ENCODE measurements at regions not wholly inside any gene's neighbourhood (a gene's known extent, or its start where the extent isn't known, plus 50 kb on each side); places are given as distances from the start of the nearest gene placed in this dataset.

- Histone ChIP-seq H3K27ac (ENCODE audit: low read length) (no peak overlapping the region), H3K4me2 (ENCODE audit: low read length) (no peak overlapping the region), H3K79me2 (replicated peaks; ENCODE audit: insufficient read depth, low read length) (no peaks in the 10 kb centered on the region), H2AFZ (ENCODE audit: low read depth, low read length) (no peak overlapping the region), H4K20me1 (ENCODE audit: insufficient read depth) (no peaks in the 10 kb centered on the region), H3K9me2 (ENCODE audit: insufficient read depth, low read length) (no peaks in the 10 kb centered on the region), H3K36me3 (ENCODE audit: insufficient read depth, low read length) (no peaks in the 10 kb centered on the region), H3K4me3 (ENCODE audit: low read length) (no peak overlapping the region), H3F3A (ENCODE audit: insufficient read depth, low read length, poor library complexity, severe bottlenecking) (no peaks in the 10 kb centered on the region), H3K9ac (ENCODE audit: low read length) (no peak overlapping the region), H3K9me3 (ENCODE audit: low read length) (no peaks in the 10 kb centered on the region), H3K27me3 (ENCODE audit: insufficient read depth, low read depth, low read length) (no peaks in the 10 kb centered on the region)
- TF ChIP-seq REST (IDR thresholded peaks at IDR 0.05; ENCODE audit: borderline replicate concordance) (no peak), TAF1 (IDR thresholded peaks at IDR 0.05; ENCODE audit: low read depth) (no peak), EZH2 (IDR thresholded peaks at IDR 0.05; ENCODE audit: borderline replicate concordance, insufficient read depth, low read length, poor library complexity, severe bottlenecking) (no peak), CTCF (IDR thresholded peaks at IDR 0.05; ENCODE audit: poor library complexity, severe bottlenecking) (no peak), MXI1 (conservative IDR thresholded peaks at IDR 0.05; ENCODE audit: poor library complexity, severe bottlenecking) (no peak), SMC3 (conservative IDR thresholded peaks at IDR 0.05; ENCODE audit: poor library complexity) (no peak), EP300 (conservative IDR thresholded peaks at IDR 0.05; ENCODE audit: poor library complexity, severe bottlenecking) (no peak), RAD21 (conservative IDR thresholded peaks at IDR 0.05) (no peak), POLR2AphosphoS5 (IDR thresholded peaks at IDR 0.05) (no peak)
Measured at GRCh38 chr16:59892376-59892775, 1158.3 kb upstream of the GOT2 start.

GRCh38 chr16:59887856-59888255 lies 1153.7 kb upstream of the GOT2 start:
- H3K36me3 ChIP-seq (ENCODE audit: insufficient read depth, low read length): no peaks in the 10 kb centered on the region
- H3K4me3 ChIP-seq (ENCODE audit: low read length): no peak overlapping the region
- H3F3A ChIP-seq (ENCODE audit: insufficient read depth, low read length, poor library complexity, severe bottlenecking): no peaks in the 10 kb centered on the region
- no peak overlapping the region for H3K9ac ChIP-seq (ENCODE audit: low read length)
- no peaks in the 10 kb centered on the region for H3K79me2 ChIP-seq (replicated peaks; ENCODE audit: insufficient read depth, low read length)
- no peak for TF ChIP-seq TAF1 (IDR thresholded peaks at IDR 0.05; ENCODE audit: low read depth)
- TF ChIP-seq SMC3 (conservative IDR thresholded peaks at IDR 0.05; ENCODE audit: poor library complexity): no peak
- no peak for TF ChIP-seq EZH2 (IDR thresholded peaks at IDR 0.05; ENCODE audit: borderline replicate concordance, insufficient read depth, low read length, poor library complexity, severe bottlenecking)
- no peak for TF ChIP-seq CTCF (IDR thresholded peaks at IDR 0.05; ENCODE audit: poor library complexity, severe bottlenecking)
- TF ChIP-seq MXI1 (conservative IDR thresholded peaks at IDR 0.05; ENCODE audit: poor library complexity, severe bottlenecking): no peak
- H4K20me1 ChIP-seq (ENCODE audit: insufficient read depth): no peaks in the 10 kb centered on the region
- H3K4me2 ChIP-seq (ENCODE audit: low read length): no peak overlapping the region
- H3K27me3 ChIP-seq (ENCODE audit: insufficient read depth, low read depth, low read length): no peaks in the 10 kb centered on the region
- no peaks in the 10 kb centered on the region for H3K9me3 ChIP-seq (ENCODE audit: low read length)
- H2AFZ ChIP-seq (ENCODE audit: low read depth, low read length): no peak overlapping the region
- H3K9me2 ChIP-seq (ENCODE audit: insufficient read depth, low read length): no peaks in the 10 kb centered on the region
- no peak overlapping the region for H3K27ac ChIP-seq (ENCODE audit: low read length)

Data from neural cell (in vitro differentiated cells).